Breast epithelium (tissue), 4 donors: ENCODE measurements at regions not wholly inside any gene's neighbourhood (a gene's known extent, or its start where the extent isn't known, plus 50 kb on each side); places are given as distances from the start of the nearest gene placed in this dataset.

ENCODE experiments used
- DNase-seq, 2 donors: peaks; one replicate each; pipeline ENCODE4 v3.0.0-alpha.2; 2019; ENCODE audit warnings: low spot score in 2 of 2
- H3K27ac ChIP-seq, 2 donors: fragments of 200-600 bp; sonication (generic) in 1 of 2; one replicate each; pipeline ENCODE4 v1.5.1; 2016 to 2019; ENCODE audit warnings: mild to moderate bottlenecking in 1 of 2
- H3K27me3 ChIP-seq, 2 donors: fragments of 200-600 bp; sonication (generic) in 1 of 2; one replicate each; pipeline versions ENCODE4 v1.5.1 to v1.6.0; 2017 to 2019; ENCODE audit warnings: control low read depth in 1 of 2, mild to moderate bottlenecking in 1 of 2
- H3K36me3 ChIP-seq: fragments of 200-600 bp; one replicate; pipeline ENCODE4 v1.5.1; 2019
- H3K4me1 ChIP-seq, 2 donors: fragments of 200-600 bp; sonication (generic); one replicate each; pipeline ENCODE4 v1.5.1; 2016 to 2019; ENCODE audit warnings: control low read depth in 1 of 2
- H3K4me3 ChIP-seq, 3 donors: fragments of 200-600 bp; sonication (generic); 1 replicate in 2 of 3; 2 replicates in 1 of 3; pipeline ENCODE4 v1.5.1; 2016 to 2019; ENCODE audit warnings: mild to moderate bottlenecking in 3 of 3, moderate library complexity in 2 of 3
- H3K9me3 ChIP-seq, 2 donors: fragments of 200-600 bp; sonication (generic) in 1 of 2; one replicate each; pipeline ENCODE4 v1.5.1; 2016 to 2019; ENCODE audit warnings: control low read depth in 1 of 2
- CTCF ChIP-seq, 3 donors: fragments of 450-650 bp; IDR thresholded peaks; one replicate each; pipeline ENCODE4 v1.5.1; 2016 to 2017; ENCODE audit warnings: antibody characterized with exemption in 3 of 3, mild to moderate bottlenecking in 3 of 3, moderate library complexity in 3 of 3
- POLR2A ChIP-seq: fragments of 450-650 bp; IDR thresholded peaks from one replicate; pipeline ENCODE4 v1.6.1; 2016; ENCODE audit warnings: antibody characterized with exemption, mild to moderate bottlenecking, moderate library complexity
- POLR2AphosphoS5 ChIP-seq, 3 donors: sonication (generic); formaldehyde crosslinking; IDR thresholded peaks; one replicate each; pipeline ENCODE4 v1.6.1; 2017; ENCODE audit warnings: antibody characterized with exemption in 3 of 3
- intact Hi-C: fragments of 100-400 bp; cut with DNase I; formaldehyde crosslinking; loops from one replicate; pipeline ENCODE4 v1.15.1; 2023; ENCODE audit warnings: low total_unique reads

GRCh38 chr7:1340461-1341360, 108.0 kb downstream of the UNCX start:
- no peaks in the 10 kb centered on the region for H3K36me3 ChIP-seq
- H3K27me3 ChIP-seq: peaks cover 0 to 35% of the 10 kb centered on the region in 2 donors
- no peak overlapping the region for H3K4me3 ChIP-seq
- no peak overlapping the region for H3K27ac ChIP-seq
- no peaks in the 10 kb centered on the region for H3K4me1 ChIP-seq
- TF ChIP-seq POLR2AphosphoS5 (IDR thresholded peaks at IDR 0.05) (no peak), CTCF (IDR thresholded peaks at IDR 0.05) (no peak), POLR2A (no peak)
- peaks cover 10 to 18% of the 10 kb centered on the region in 2 donors for H3K9me3 ChIP-seq
- no peak for DNase-seq
- intact Hi-C loops: no loop called here

- Histone ChIP-seq H3K4me3 (no peak overlapping the region), H3K4me1 (no peaks in the 10 kb centered on the region), H3K27ac (no peak overlapping the region), H3K9me3 (peaks cover 5 to 11% of the 10 kb centered on the region in 2 donors), H3K36me3 (no peaks in the 10 kb centered on the region), H3K27me3 (peaks cover 0 to 43% of the 10 kb centered on the region in 2 donors)
- no peak for DNase-seq
- no peak for TF ChIP-seq POLR2A
- TF ChIP-seq POLR2AphosphoS5 (IDR thresholded peaks at IDR 0.05): no peak
- TF ChIP-seq CTCF (IDR thresholded peaks at IDR 0.05): no peak
- intact Hi-C loops: no loop called here
These were observed 108.9 kb downstream of the UNCX start for GRCh38 chr7:1341361-1342089.

- Histone ChIP-seq H3K36me3 (no peaks in the 10 kb centered on the region), H3K4me3 (no peak overlapping the region), H3K27ac (no peak overlapping the region), H3K9me3 (peaks cover 0 to 5% of the 10 kb centered on the region in 2 donors), H3K27me3 (peaks cover 0 to 48% of the 10 kb centered on the region in 2 donors), H3K4me1 (no peaks in the 10 kb centered on the region)
- DNase-seq: no peak
- intact Hi-C loops: no loop called here
- TF ChIP-seq POLR2AphosphoS5 (IDR thresholded peaks at IDR 0.05): no peak
- TF ChIP-seq POLR2A: no peak
- no peak for TF ChIP-seq CTCF (IDR thresholded peaks at IDR 0.05)
These were observed 109.5 kb downstream of the UNCX start for GRCh38 chr7:1342090-1342640.

DNA sequence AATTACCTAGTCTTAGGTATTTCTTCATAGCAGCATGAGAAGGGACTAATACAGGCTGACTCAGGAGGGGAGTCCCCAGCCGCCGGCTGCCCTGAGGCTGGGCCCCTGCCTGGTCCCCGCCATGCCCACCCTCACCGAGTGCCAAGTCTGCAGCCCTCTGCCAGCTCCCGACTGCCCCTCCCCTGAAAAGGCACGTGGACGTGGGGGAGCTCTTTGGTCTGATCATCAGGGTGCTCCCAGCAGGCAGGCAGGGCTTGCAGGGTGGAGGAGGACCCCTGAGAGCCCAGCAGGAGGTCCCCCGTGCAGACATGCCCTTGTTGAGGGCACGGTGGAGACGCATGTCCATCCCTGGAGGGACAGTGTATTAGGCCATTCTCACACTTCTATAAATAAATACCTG, 110.9 kb downstream of the UNCX start:
- TF ChIP-seq CTCF (IDR thresholded peaks at IDR 0.05) (no peak), POLR2A (no peak), POLR2AphosphoS5 (IDR thresholded peaks at IDR 0.05) (no peak)
- no peak for DNase-seq
- Histone ChIP-seq H3K27ac (no peak overlapping the region), H3K9me3 (no peaks in the 10 kb centered on the region), H3K36me3 (no peaks in the 10 kb centered on the region), H3K27me3 (peaks cover 0 to 55% of the 10 kb centered on the region in 2 donors), H3K4me1 (no peaks in the 10 kb centered on the region), H3K4me3 (no peak overlapping the region)
- intact Hi-C loops: no loop called here
